H9 (cell line): ENCODE measurements at regions not wholly inside any gene's neighbourhood (a gene's known extent, or its start where the extent isn't known, plus 50 kb on each side); places are given as distances from the start of the nearest gene placed in this dataset.

Source experiments
- DNase-seq: peaks from one replicate; pipeline ENCODE4 v3.0.0-alpha.2; 2017
- H2AFZ ChIP-seq: one replicate; pipeline ENCODE4 v1.6.1; 2013; ENCODE audit warnings: mild to moderate bottlenecking, low read length, control low read depth, moderate library complexity
- H2AK5ac ChIP-seq: 2 replicates; pipeline ENCODE4 v1.6.1; 2013; ENCODE audit warnings: low read length, control low read depth, mixed read lengths; ENCODE audit not compliant: insufficient read length
- H2BK120ac ChIP-seq: one replicate; pipeline ENCODE4 v1.6.1; 2013; ENCODE audit warnings: low read depth, mild to moderate bottlenecking, low read length, control low read depth, inconsistent platforms; ENCODE audit not compliant: poor library complexity, severe bottlenecking
- H2BK12ac ChIP-seq: 2 replicates; pipeline ENCODE4 v1.6.1; 2013; ENCODE audit warnings: low read length, control low read depth, mixed read lengths, low read depth; ENCODE audit not compliant: insufficient read length
- H2BK15ac ChIP-seq: 2 replicates; pipeline ENCODE4 v1.6.1; 2013; ENCODE audit warnings: low read depth, low read length, control low read depth
- H2BK20ac ChIP-seq: one replicate; pipeline ENCODE4 v1.6.1; 2013; ENCODE audit warnings: low read depth, mild to moderate bottlenecking, low read length, control low read depth, inconsistent platforms; ENCODE audit not compliant: poor library complexity, severe bottlenecking
- H2BK5ac ChIP-seq: 2 replicates; pipeline ENCODE4 v1.6.1; 2013; ENCODE audit warnings: low read length, control low read depth, mixed read lengths; ENCODE audit not compliant: insufficient read length
- H3K14ac ChIP-seq: 2 replicates; pipeline ENCODE4 v1.6.1; 2013; ENCODE audit warnings: low read length, control low read depth; ENCODE audit not compliant: insufficient read depth
- H3K18ac ChIP-seq: 2 replicates; pipeline ENCODE4 v1.6.1; 2013; ENCODE audit warnings: low read depth, mild to moderate bottlenecking, mixed read lengths, low read length, control low read depth; ENCODE audit not compliant: insufficient read length
- H3K23ac ChIP-seq: 2 replicates; pipeline ENCODE4 v1.6.1; 2013; ENCODE audit warnings: low read length, control low read depth, mixed read lengths, low read depth; ENCODE audit not compliant: insufficient read length
- H3K23me2 ChIP-seq: 2 replicates; pipeline ENCODE4 v1.6.1; 2013; ENCODE audit warnings: low read depth, mild to moderate bottlenecking, mixed read lengths, low read length, control low read depth; ENCODE audit not compliant: insufficient read length, poor library complexity, severe bottlenecking
- H3K27ac ChIP-seq: 2 replicates; pipeline ENCODE4 v1.5.1; 2013; ENCODE audit warnings: low read length, control low read depth, mixed read lengths, low read depth; ENCODE audit not compliant: insufficient read length
- H3K27me3 ChIP-seq: 2 replicates; pipeline ENCODE4 v1.6.1; 2013; ENCODE audit warnings: low read length, control low read depth, inconsistent platforms; ENCODE audit not compliant: insufficient read depth
- H3K4ac ChIP-seq: 2 replicates; pipeline ENCODE4 v1.6.1; 2013; ENCODE audit warnings: low read depth, mild to moderate bottlenecking, control low read depth, inconsistent platforms, low read length, moderate library complexity
- H3K4me1 ChIP-seq: 2 replicates; pipeline ENCODE4 v1.6.1; 2013; ENCODE audit warnings: low read length, control low read depth, inconsistent platforms; ENCODE audit not compliant: insufficient read depth
- H3K4me2 ChIP-seq: 2 replicates; pipeline ENCODE4 v1.6.1; 2013; ENCODE audit warnings: low read length, control low read depth, mixed read lengths; ENCODE audit not compliant: insufficient read length, insufficient read depth
- H3K56ac ChIP-seq: 2 replicates; pipeline ENCODE4 v1.6.1; 2013; ENCODE audit warnings: low read depth, mild to moderate bottlenecking, mixed read lengths, low read length, control low read depth; ENCODE audit not compliant: insufficient read length
- H3K79me1 ChIP-seq: 2 replicates; pipeline ENCODE4 v1.6.1; 2013; ENCODE audit warnings: low read depth, mild to moderate bottlenecking, moderate library complexity, low read length, control low read depth, inconsistent platforms; ENCODE audit not compliant: insufficient read depth, poor library complexity, severe bottlenecking
- H3K79me2 ChIP-seq: 2 replicates; pipeline ENCODE4 v1.6.1; 2013; ENCODE audit warnings: low read length, control low read depth, inconsistent platforms; ENCODE audit not compliant: insufficient read depth
- H3K9ac ChIP-seq: 2 replicates; pipeline ENCODE4 v1.6.1; 2013; ENCODE audit warnings: low read length, control low read depth, mixed read lengths; ENCODE audit not compliant: insufficient read length; ENCODE audit errors: extremely low read depth
- H3K9me3 ChIP-seq: one replicate; pipeline ENCODE4 v1.6.1; 2013; ENCODE audit warnings: low read depth, low read length, inconsistent platforms; ENCODE audit not compliant: control insufficient read depth
- H3T11ph ChIP-seq: one replicate; pipeline ENCODE4 v1.6.1; 2013; ENCODE audit warnings: mild to moderate bottlenecking, low read length, control low read depth, inconsistent platforms
- H4K20me1 ChIP-seq: one replicate; pipeline ENCODE4 v1.6.1; 2013; ENCODE audit not compliant: control insufficient read depth, insufficient read length, insufficient read depth
- H4K5ac ChIP-seq: 2 replicates; pipeline ENCODE4 v1.6.1; 2013; ENCODE audit warnings: low read depth, mild to moderate bottlenecking, mixed read lengths, low read length, control low read depth; ENCODE audit not compliant: insufficient read length
- H4K8ac ChIP-seq: replicated peaks from 2 replicates; pipeline ENCODE4 v1.6.1; 2013; ENCODE audit warnings: low read length, control low read depth, mixed read lengths, low read depth; ENCODE audit not compliant: insufficient read length
- H4K91ac ChIP-seq: 2 replicates; pipeline ENCODE4 v1.6.1; 2013; ENCODE audit warnings: low read depth, mild to moderate bottlenecking, moderate library complexity, mixed read lengths, low read length, control low read depth; ENCODE audit not compliant: insufficient read length
- H3K27ac Mint-ChIP-seq, 3 experiments: 2 replicates in 2 of 3; 3 replicates in 1 of 3; pipeline ENCODE4 v1.8.0; 2020 to 2021; ENCODE audit warnings: mixed read lengths in 3 of 3, mild to moderate bottlenecking in 1 of 3, moderate library complexity in 1 of 3
- H3K27me3 Mint-ChIP-seq: 2 replicates; pipeline ENCODE4 v1.8.0; 2021; ENCODE audit warnings: low read depth, mild to moderate bottlenecking, moderate library complexity, mixed read lengths
- H3K36me3 Mint-ChIP-seq, 3 experiments: 2 replicates in 2 of 3; 3 replicates in 1 of 3; pipeline ENCODE4 v1.8.0; 2020 to 2021; ENCODE audit warnings: low read depth in 3 of 3, mixed read lengths in 3 of 3; ENCODE audit not compliant: insufficient read depth in 1 of 3
- H3K4me1 Mint-ChIP-seq, 2 experiments: 2 replicates each; pipeline ENCODE4 v1.8.0; 2020; ENCODE audit warnings: mixed read lengths in 2 of 2
- H3K4me3 Mint-ChIP-seq, 2 experiments: 2 replicates in 1 of 2; 3 replicates in 1 of 2; pipeline ENCODE4 v1.8.0; 2020 to 2021; ENCODE audit warnings: mild to moderate bottlenecking in 2 of 2, mixed read lengths in 2 of 2, moderate library complexity in 1 of 2
- H3K9me3 Mint-ChIP-seq, 2 experiments: 2 replicates in 1 of 2; 3 replicates in 1 of 2; pipeline ENCODE4 v1.8.0; 2020; ENCODE audit warnings: mild to moderate bottlenecking in 2 of 2, mixed read lengths in 2 of 2, moderate library complexity in 1 of 2
- CTCF ChIP-seq: fragments of 200-600 bp; sonication (generic); conservative IDR thresholded peaks from 3 replicates; pipeline ENCODE4 v1.8.0; 2021; ENCODE audit warnings: antibody characterized with exemption, mild to moderate bottlenecking
- WGBS: extraction: QIAGEN DNeasy Blood & Tissue Kit; methylation state at CpG from one replicate; pipeline ENCODE4 v1.1.7; 2013; ENCODE audit warnings: missing lambda C conversion rate, low lambda C conversion rate, mixed read lengths; ENCODE audit not compliant: insufficient read length; ENCODE audit errors: extremely low coverage; 5-methylcytosine and 5-hydroxymethylcytosine counted together

GRCh38 chr13:40042991-40043390 is 387.5 kb downstream of the COG6 start:
- Mint-ChIP-seq H3K4me3 (no peak overlapping the region), H3K36me3 (peaks cover 0 to 5% (median 0%) of the 10 kb centered on the region in 3 experiments; a peak in 1 of 7 replicates), H3K27ac (no peak overlapping the region), H3K4me1 (no peaks in the 10 kb centered on the region), H3K9me3 (peaks cover 0 to 3% of the 10 kb centered on the region in 2 experiments; a peak in 2 of 5 replicates), H3K27me3 (no peaks in the 10 kb centered on the region)
- Histone ChIP-seq H3K18ac (no peak overlapping the region), H4K20me1 (no peaks in the 10 kb centered on the region), H3K79me1 (no peaks in the 10 kb centered on the region), H2AK5ac (no peak overlapping the region), H4K91ac (no peak overlapping the region), H2BK120ac (no peak overlapping the region), H3K9me3 (no peaks in the 10 kb centered on the region), H3K27ac (no peak overlapping the region), H2BK20ac (no peak overlapping the region), H2AFZ (no peak overlapping the region), H4K5ac (no peak overlapping the region), H3K56ac (no peak overlapping the region), H3K9ac (no peak overlapping the region), H3K27me3 (no peaks in the 10 kb centered on the region), H3K4me1 (no peaks in the 10 kb centered on the region), H3K4ac (no peak overlapping the region), H2BK12ac (no peak overlapping the region), H3K23me2 (no peaks in the 10 kb centered on the region), H3T11ph (no peak overlapping the region), H3K4me2 (no peak overlapping the region), H4K8ac (no peak overlapping the region), H2BK15ac (no peak overlapping the region), H3K23ac (no peak overlapping the region), H3K14ac (no peak overlapping the region), H2BK5ac (no peak overlapping the region), H3K79me2 (no peaks in the 10 kb centered on the region)
- DNase-seq, result no peak
- TF ChIP-seq CTCF, result no peak
- 100% methylated on average over 1 of the region's 3 CpGs for WGBS
